ENCODE measurements at regions not wholly inside any gene's neighbourhood (a gene's known extent, or its start where the extent isn't known, plus 50 kb on each side); places are given as distances from the start of the nearest gene placed in this dataset.

DNA sequence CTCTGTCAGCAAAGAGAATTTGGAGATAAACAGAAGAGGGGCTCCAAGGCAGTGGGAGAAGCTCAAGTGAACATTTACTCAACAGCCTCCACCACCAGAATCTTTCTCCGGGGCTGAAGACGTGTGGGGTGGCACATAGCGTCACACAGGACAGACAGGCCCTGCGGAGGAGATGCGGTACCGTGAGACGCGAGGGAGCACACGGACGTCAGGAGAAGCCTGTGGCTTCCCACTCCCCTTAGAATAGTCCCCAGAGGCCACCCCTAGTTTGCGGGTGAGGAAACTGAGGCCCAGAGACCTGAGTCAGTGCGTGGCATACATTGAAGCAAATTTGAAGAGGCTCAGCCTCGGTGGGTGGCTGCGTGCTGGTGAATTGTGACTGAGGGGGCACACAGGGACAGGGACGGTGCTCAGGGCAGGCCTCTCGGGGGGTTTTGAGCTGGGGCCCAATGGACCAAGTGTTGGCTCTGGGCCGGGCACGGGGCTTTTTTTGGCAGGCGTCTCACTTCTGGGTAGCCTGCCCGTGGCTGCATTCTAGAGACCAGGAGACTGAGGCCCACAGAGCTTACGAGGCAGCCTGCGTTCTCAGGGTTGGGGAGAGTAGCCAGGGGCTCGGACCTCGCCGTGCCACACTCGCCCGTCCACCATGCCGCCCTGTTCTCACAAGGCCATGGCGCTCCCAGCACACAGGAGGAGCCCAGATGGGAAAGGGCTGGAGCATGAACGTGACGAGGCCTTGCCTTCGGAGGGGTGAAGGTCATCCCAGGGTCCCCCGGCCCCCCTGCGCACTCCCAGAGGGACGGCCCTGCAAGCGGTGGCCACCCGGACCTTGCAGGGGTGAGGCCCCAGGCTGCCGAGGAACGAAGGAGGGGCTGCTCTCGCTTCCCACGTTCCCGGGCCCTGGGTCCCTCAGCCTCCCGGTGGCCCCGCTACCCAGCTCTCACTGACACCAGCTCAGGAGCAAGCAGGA lies 220.6 kb downstream of the C9orf50 start:
- no peak overlapping the region for H3K4me3 Mint-ChIP-seq
- peaks cover 7% of the 10 kb centered on the region for H3K4me1 Mint-ChIP-seq (ENCODE audit: low read depth)
- no peaks in the 10 kb centered on the region for H3K36me3 Mint-ChIP-seq
- no peaks in the 10 kb centered on the region for H3K9me3 Mint-ChIP-seq (ENCODE audit: low read depth)
- no peaks in the 10 kb centered on the region for H3K27me3 Mint-ChIP-seq
- H3K27ac Mint-ChIP-seq = no peak overlapping the region

DNA sequence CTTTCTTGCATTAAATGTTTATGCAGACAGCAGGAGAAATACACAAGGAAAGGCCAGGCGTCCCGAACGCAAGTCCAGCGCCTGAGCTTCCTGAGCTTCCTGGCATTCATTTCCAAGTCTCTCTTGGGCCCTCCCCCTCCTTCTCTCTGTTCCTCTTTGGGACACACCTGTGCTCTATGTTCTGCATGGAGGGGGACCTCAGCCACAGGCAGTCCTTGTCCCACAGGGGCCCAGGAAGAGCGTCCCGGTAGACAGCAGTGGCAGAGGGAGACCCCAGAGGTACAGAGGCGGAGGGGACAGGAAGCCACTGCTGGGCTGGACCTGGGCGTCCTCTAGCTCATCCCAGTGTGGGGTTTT lies 221.3 kb downstream of the C9orf50 start:
- Mint-ChIP-seq H3K36me3 (no peaks in the 10 kb centered on the region), H3K27ac (no peak overlapping the region), H3K27me3 (no peaks in the 10 kb centered on the region), H3K9me3 (ENCODE audit: low read depth) (no peaks in the 10 kb centered on the region), H3K4me1 (ENCODE audit: low read depth) (peaks cover 7% of the 10 kb centered on the region), H3K4me3 (no peak overlapping the region)

DNA sequence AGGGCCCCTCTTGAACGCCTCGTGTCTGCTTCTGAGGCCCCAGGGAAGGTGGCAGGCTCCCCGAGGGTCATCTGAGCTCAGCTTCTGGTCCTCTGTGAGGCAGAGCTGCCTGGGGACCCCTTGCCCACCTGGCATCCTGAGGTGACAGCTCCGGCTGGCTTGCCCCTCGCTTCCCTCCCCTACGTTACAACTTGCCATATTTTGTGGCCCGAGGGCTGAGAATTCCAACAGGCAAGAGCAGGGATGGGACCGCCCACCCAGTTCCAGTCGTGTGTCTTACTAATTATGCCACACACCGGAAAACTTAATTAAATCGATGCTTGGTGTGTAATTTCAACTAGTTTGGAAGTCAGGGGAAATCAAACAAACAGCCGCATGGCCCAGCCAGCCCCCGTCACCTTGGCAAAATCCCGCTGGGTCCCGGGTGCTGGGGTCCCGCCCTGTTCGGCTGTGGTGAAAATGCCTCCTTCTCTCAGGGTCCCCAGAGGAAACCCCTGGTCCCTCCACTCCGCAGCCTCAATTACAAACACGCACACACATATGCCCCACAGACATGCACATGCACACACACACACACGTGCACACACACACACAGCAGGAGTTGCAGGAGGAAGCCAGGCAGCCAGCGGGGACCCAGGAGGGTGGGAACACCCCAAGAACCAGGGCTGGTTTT lies 221.0 kb upstream of the IER5L start:
- Mint-ChIP-seq H3K36me3 (no peaks in the 10 kb centered on the region), H3K4me3 (no peak overlapping the region)

DNA sequence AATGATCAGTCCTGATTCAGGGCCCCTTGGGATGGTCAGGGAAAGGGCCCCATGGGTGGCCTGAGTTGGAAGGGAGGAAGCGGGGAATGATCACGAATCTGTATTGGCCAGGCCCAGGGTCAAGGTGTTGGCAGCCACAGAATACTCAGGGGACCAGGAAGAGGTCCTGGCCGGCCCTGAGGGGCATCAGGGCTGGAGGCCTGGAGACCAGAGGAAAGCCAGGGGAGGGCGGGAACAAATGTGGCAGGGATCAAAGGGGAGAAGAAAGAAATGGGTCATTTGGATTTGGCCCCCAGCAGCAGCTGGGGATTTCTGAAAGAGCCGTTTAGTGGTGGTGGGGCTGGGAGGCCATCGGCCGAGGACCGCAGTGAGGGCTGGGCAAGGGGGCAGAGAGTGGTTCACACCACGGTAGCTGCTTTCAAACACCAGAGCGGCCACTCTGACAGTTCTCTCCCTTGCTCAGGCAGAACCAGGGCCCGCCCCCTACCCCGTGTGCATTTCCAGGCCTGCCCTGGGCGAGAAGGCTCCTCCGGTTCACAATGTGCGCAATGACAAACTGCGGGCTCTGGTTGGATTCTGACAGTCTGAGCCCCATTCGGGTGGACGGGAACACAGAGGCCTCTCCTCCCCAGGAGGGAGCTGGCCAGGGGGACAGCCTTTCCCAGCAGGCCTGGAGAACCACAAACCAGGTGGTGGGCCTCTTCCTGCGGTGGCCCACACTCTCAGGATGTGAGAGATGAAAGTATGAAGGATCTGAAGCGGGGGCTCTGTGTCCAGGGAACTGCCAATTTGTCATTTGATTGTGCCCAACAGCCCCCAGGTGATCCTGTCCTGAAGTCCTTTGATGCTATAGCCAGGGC lies 220.3 kb upstream of the IER5L start:
- Mint-ChIP-seq H3K4me1 (ENCODE audit: low read depth) (peaks cover 7% of the 10 kb centered on the region), H3K27me3 (no peaks in the 10 kb centered on the region), H3K9me3 (ENCODE audit: low read depth) (no peaks in the 10 kb centered on the region), H3K4me3 (no peak overlapping the region), H3K27ac (no peak overlapping the region), H3K36me3 (no peaks in the 10 kb centered on the region)

More for the DNA sequence above, 221.0 kb upstream of the IER5L start:
- H3K27me3 Mint-ChIP-seq = no peaks in the 10 kb centered on the region
- H3K9me3 Mint-ChIP-seq (ENCODE audit: low read depth) = no peaks in the 10 kb centered on the region
- peaks cover 7% of the 10 kb centered on the region for H3K4me1 Mint-ChIP-seq (ENCODE audit: low read depth)
- no peak overlapping the region for H3K27ac Mint-ChIP-seq

DNA sequence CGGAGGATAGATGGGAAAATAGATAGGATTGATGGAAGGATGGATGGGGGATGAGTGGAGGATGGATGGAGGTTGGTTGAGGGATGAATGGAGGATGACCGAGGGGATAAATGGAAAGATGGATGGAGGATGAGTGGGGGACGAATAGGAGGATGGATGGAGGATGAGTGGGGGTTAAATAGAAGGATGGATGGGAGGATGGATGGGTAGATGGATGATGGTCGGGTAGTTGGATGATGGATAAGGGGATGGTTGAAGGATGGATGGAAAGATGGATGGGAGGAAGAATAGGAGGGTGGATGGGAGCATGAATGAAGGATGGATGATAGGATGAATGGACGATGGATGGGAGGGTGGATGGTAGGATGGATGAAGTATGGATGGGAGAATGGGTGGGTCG lies 219.3 kb upstream of the IER5L start:
- no peaks in the 10 kb centered on the region for H3K27me3 Mint-ChIP-seq
- no peaks in the 10 kb centered on the region for H3K9me3 Mint-ChIP-seq (ENCODE audit: low read depth)
- no peaks in the 10 kb centered on the region for H3K36me3 Mint-ChIP-seq
- H3K4me1 Mint-ChIP-seq (ENCODE audit: low read depth) = peaks cover 5% of the 10 kb centered on the region
- H3K27ac Mint-ChIP-seq = no peak overlapping the region
- no peak overlapping the region for H3K4me3 Mint-ChIP-seq

DNA sequence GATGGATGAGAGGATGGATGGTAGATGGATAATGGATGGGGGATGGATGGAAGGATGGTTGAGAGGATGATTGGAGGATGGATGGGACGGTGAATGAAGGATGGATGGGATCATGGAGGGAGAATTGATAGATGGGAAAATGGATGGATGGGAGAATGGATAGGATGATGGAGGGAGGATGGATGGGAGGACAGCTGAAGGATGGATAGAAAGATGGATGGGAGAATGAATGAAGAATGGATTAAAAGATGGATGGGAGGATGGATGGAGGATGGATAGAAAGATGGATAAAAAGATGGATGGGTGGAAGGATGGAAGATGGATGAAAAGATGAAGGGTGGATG lies 218.3 kb upstream of the IER5L start:
- H3K4me3 Mint-ChIP-seq = no peak overlapping the region
- H3K9me3 Mint-ChIP-seq (ENCODE audit: low read depth) = no peaks in the 10 kb centered on the region
- no peaks in the 10 kb centered on the region for H3K27me3 Mint-ChIP-seq
- H3K4me1 Mint-ChIP-seq (ENCODE audit: low read depth) = peaks cover 5% of the 10 kb centered on the region
- H3K36me3 Mint-ChIP-seq = no peaks in the 10 kb centered on the region
- H3K27ac Mint-ChIP-seq = no peak overlapping the region

DNA sequence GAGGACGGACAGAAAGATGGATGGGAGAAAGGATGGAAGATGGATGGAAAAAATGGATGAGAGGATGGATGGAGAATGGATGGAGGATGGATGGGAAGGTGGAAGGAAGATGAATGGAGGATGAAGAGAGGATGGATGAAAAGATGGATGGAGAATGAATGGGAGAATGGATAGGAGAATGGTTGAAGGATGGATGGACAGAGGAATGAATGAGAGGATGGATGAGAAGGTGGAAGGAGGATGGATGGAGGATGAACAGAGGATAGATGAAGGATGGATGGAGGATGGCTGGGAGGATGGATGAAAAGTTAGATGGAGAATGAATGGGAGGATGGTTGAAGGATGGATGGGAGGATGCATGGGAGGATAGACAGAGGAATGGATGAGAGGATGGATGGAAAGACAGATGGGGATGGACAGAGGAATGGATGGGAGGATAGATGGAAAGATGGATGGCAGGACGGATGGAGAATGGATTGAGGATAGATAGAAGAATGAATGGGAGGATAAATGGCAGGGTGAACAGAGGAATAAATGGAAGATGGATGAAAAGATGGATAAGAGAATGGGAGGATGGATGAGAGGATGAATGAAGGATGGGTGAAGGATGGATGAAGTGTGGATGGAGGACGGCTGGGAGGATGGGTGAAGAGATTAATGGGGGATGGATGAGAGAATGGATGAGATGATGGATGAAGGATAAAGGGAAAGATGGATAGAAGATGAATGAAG lies 217.7 kb upstream of the IER5L start:
- Mint-ChIP-seq H3K4me3 (no peak overlapping the region), H3K4me1 (ENCODE audit: low read depth) (peaks cover 5% of the 10 kb centered on the region), H3K27me3 (no peaks in the 10 kb centered on the region), H3K27ac (no peak overlapping the region), H3K9me3 (ENCODE audit: low read depth) (no peaks in the 10 kb centered on the region), H3K36me3 (no peaks in the 10 kb centered on the region)

- H3K27me3 Mint-ChIP-seq = no peaks in the 10 kb centered on the region
- H3K9me3 Mint-ChIP-seq (ENCODE audit: low read depth) = no peaks in the 10 kb centered on the region
- H3K4me1 Mint-ChIP-seq (ENCODE audit: low read depth) = peaks cover 5% of the 10 kb centered on the region
- no peak overlapping the region for H3K4me3 Mint-ChIP-seq
- H3K27ac Mint-ChIP-seq = no peak overlapping the region
- no peaks in the 10 kb centered on the region for H3K36me3 Mint-ChIP-seq
Measured at GRCh38 chr9:129394886-129395279, 216.8 kb upstream of the IER5L start.

DNA sequence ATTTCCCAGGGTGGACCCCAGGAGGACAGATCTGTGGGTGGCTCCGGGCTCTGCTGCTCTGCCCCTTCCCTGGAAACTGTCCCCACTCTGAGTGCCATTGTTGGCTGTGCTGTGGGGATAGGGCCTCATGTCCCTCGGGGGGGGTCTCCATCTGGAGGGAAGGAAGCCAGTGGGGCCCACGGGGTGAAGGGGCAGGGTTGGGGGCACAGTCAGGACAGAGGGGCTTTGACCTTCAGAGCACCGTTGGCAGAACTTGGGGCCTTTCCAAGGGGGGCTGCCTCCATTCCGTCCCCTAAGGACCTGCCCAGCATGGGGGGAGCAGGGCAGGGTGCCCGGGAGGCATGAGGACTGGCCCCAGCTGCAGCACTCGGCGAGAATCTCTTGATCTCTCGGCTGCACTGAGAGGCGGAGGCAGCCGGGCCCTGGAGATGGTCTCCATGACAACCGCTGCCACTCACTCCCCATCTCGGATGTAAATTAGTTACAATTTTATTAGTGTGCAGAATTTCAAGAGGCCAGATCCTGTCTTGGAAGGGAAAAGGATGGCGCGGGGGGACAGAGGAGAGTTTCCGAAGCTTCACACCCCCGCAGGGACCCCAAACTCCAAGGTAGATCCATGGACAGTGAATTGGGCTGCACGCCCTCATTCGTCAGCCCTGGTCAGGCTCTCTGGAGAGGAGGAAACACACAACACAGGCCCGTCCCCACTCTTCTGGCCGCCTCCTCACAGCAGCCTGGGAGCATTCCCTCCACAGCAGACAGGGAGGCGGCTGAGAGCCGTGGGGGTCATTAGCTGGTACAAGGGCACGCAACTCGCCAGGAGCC lies 216.2 kb upstream of the IER5L start:
- Mint-ChIP-seq H3K27ac (no peak overlapping the region), H3K4me3 (no peak overlapping the region), H3K9me3 (ENCODE audit: low read depth) (no peaks in the 10 kb centered on the region), H3K27me3 (no peaks in the 10 kb centered on the region), H3K4me1 (ENCODE audit: low read depth) (peaks cover 4% of the 10 kb centered on the region), H3K36me3 (no peaks in the 10 kb centered on the region)

GRCh38 chr9:129393064-129393463 lies 215.0 kb upstream of the IER5L start:
- Mint-ChIP-seq H3K4me3 (no peak overlapping the region), H3K9me3 (ENCODE audit: low read depth) (no peaks in the 10 kb centered on the region), H3K27ac (no peak overlapping the region), H3K36me3 (no peaks in the 10 kb centered on the region), H3K27me3 (no peaks in the 10 kb centered on the region), H3K4me1 (ENCODE audit: low read depth) (peaks cover 2% of the 10 kb centered on the region)

GRCh38 chr9:129392093-129392541 lies 214.1 kb upstream of the IER5L start:
- H3K9me3 Mint-ChIP-seq (ENCODE audit: low read depth) = no peaks in the 10 kb centered on the region
- H3K27ac Mint-ChIP-seq = no peak overlapping the region
- no peak overlapping the region for H3K4me3 Mint-ChIP-seq
- H3K27me3 Mint-ChIP-seq = no peaks in the 10 kb centered on the region
- H3K36me3 Mint-ChIP-seq = no peaks in the 10 kb centered on the region
- no peaks in the 10 kb centered on the region for H3K4me1 Mint-ChIP-seq (ENCODE audit: low read depth)

DNA sequence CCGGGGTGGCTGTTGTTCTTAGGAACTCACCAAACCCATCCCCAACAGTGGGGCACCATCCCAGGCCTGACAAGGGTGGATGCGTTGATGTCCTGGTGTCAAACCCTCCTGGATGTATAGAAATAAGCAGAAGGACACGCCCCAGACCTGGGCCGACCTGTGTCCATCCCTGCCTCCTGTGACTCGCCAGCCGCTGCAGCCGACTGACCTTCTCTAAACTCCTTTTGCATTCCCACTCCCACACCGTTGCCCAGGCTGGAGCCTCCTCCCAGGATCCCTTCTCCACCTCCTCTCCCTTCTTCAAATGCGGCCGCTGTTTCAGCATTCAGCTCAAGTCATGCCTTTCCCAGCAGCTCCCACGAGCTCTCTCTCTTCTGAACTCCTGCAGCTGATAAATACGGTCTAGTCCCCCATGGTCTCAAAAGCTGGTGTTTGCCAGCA lies 213.2 kb upstream of the IER5L start:
- no peaks in the 10 kb centered on the region for H3K36me3 Mint-ChIP-seq
- no peaks in the 10 kb centered on the region for H3K9me3 Mint-ChIP-seq (ENCODE audit: low read depth)
- no peak overlapping the region for H3K4me3 Mint-ChIP-seq
- no peaks in the 10 kb centered on the region for H3K27me3 Mint-ChIP-seq
- no peak overlapping the region for H3K27ac Mint-ChIP-seq
- no peaks in the 10 kb centered on the region for H3K4me1 Mint-ChIP-seq (ENCODE audit: low read depth)

DNA sequence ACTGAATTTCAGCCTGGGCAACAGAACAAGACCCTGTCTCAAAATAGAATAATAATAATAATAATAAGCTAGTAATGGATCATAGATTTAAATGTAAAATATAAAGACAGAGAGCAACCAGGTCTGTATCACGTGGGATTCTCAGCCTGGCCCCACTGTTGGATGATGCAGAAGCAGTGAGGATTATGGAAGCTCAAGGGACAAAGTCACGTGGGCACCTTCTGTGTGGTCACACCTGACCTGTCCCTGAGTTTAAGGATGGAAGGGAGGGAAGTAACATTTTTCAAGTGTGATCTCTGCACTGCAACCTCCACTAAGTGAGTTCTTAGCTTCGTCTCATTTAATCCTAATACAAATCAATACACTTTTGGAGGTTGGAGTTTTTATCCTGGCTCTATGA lies 212.5 kb upstream of the IER5L start:
- H3K4me3 Mint-ChIP-seq = no peak overlapping the region
- H3K4me1 Mint-ChIP-seq (ENCODE audit: low read depth) = no peaks in the 10 kb centered on the region
- no peaks in the 10 kb centered on the region for H3K36me3 Mint-ChIP-seq
- no peaks in the 10 kb centered on the region for H3K27me3 Mint-ChIP-seq
- no peak overlapping the region for H3K27ac Mint-ChIP-seq
- no peaks in the 10 kb centered on the region for H3K9me3 Mint-ChIP-seq (ENCODE audit: low read depth)

DNA sequence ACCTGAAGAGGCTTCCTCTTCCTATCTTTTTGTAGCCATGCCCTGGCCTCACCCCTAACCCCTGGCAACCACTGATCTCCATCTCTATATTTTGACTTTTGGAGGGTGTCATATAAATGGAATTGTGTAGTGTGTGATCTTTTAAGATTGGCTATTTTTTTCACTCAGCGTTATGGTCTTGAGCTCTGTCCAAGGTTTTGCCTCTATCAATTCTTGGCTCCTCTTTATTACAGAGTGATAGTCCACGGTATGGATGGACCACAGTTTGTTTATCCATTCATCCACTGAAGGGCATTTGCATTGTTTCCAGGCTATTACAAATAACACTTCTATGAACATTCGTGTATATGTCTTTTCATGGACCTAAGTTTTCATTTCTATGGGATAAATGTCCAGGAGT lies 209.8 kb upstream of the IER5L start:
- Mint-ChIP-seq H3K4me3 (no peak overlapping the region), H3K27me3 (no peaks in the 10 kb centered on the region), H3K9me3 (ENCODE audit: low read depth) (no peaks in the 10 kb centered on the region), H3K27ac (peak overlapping the region; percentile 16), H3K36me3 (no peaks in the 10 kb centered on the region), H3K4me1 (ENCODE audit: low read depth) (peaks cover 5% of the 10 kb centered on the region)

All from activated naive CD8-positive, alpha-beta T cell (primary cell).